K562 (cell line): ENCODE measurements at regions not wholly inside any gene's neighbourhood (a gene's known extent, or its start where the extent isn't known, plus 50 kb on each side); places are given as distances from the start of the nearest gene placed in this dataset.

Experiments
- ATAC-seq: fragments of 200-7000 bp; cut with Tn5 transposase; 3 replicates; pipeline ENCODE4 v1.9.1; 2020; ENCODE audit warnings: moderate library complexity
- BruUV-seq: library from RNA; stranded (reverse); fragments of 400-500 nt; replicated peaks from 2 replicates; lab custom pipeline; 2021; lab: Mats Ljungman, UMichigan
- CTCF ChIA-PET: fragments of 300-600 bp; formaldehyde crosslinking; extraction: SDS; loops from one replicate; lab custom pipeline; 2021; ENCODE audit warnings: low intra/inter-chr PET ratio; lab: Yijun Ruan, JAX
- POLR2A ChIA-PET: fragments of 300-600, 350-650 bp; sonication (Branson Sonifier 250); formaldehyde crosslinking; extraction: SDS; loops from one replicate; lab custom pipeline; 2021; ENCODE audit warnings: antibody characterized with exemption, inconsistent platforms; lab: Yijun Ruan, JAX
- DNase-seq, 4 experiments: peaks; one replicate each; pipeline versions ENCODE4 v3.0.0 to v3.0.0-alpha.2; 2011 to 2018; ENCODE audit warnings: low spot score in 3 of 4, mixed read lengths in 3 of 4; ENCODE audit errors: extremely low read depth in 1 of 4
- FAIRE-seq: peaks from 2 replicates; lab custom pipeline; 2011; peaks lifted over from hg19 to GRCh38; lab: Jason Lieb, UNC
- H2AFZ ChIP-seq: 2 replicates; pipeline ENCODE4 v1.6.0; 2011; ENCODE audit warnings: low read depth, low read length, control low read depth, inconsistent platforms
- H3K27ac ChIP-seq: fragments of 200-600 bp; 3 replicates; pipeline ENCODE4 v1.8.0; 2011; ENCODE audit warnings: low read depth, mild to moderate bottlenecking, control low read depth, inconsistent platforms, low read length, moderate library complexity, mixed read lengths; ENCODE audit errors: extremely low read depth
- H3K27me3 ChIP-seq, 2 experiments: fragments of 300-600 bp in 1 of 2; 2 replicates in 1 of 2; 3 replicates in 1 of 2; pipeline versions ENCODE4 v1.6.0 to v1.8.0; 2011; ENCODE audit warnings: inconsistent platforms in 2 of 2, low read length in 2 of 2, mild to moderate bottlenecking in 1 of 2, mixed read lengths in 1 of 2, moderate library complexity in 1 of 2; ENCODE audit not compliant: control insufficient read depth in 2 of 2, insufficient read depth in 2 of 2
- H3K36me3 ChIP-seq: fragments of 300-600 bp; 3 replicates; pipeline ENCODE4 v1.8.0; 2011; ENCODE audit warnings: mild to moderate bottlenecking, low read length, inconsistent platforms; ENCODE audit not compliant: control insufficient read depth, insufficient read depth
- H3K4me1 ChIP-seq, 2 experiments: fragments of 200-600 bp in 1 of 2; replicated peaks in 1 of 2; 2 replicates in 1 of 2; 3 replicates in 1 of 2; pipeline versions ENCODE4 v1.5.1 to v1.8.0; 2011; ENCODE audit warnings: inconsistent platforms in 2 of 2, low read length in 2 of 2, mild to moderate bottlenecking in 1 of 2, mixed read lengths in 1 of 2, moderate library complexity in 1 of 2; ENCODE audit not compliant: control insufficient read depth in 2 of 2, insufficient read depth in 2 of 2
- H3K4me2 ChIP-seq: 2 replicates; pipeline ENCODE4 v1.6.1; 2011; ENCODE audit warnings: low read length, control low read depth, inconsistent platforms, mixed read lengths; ENCODE audit not compliant: insufficient read depth
- H3K4me3 ChIP-seq: fragments of 200-600 bp; sonication (generic), shearing (Covaris generic); 2 replicates; pipeline ENCODE4 v1.5.1; 2016; ENCODE audit warnings: control low read depth, inconsistent platforms
- H3K79me2 ChIP-seq: fragments of 200-600 bp; 3 replicates; pipeline ENCODE4 v1.8.0; 2011; ENCODE audit warnings: low read length, inconsistent platforms; ENCODE audit not compliant: control insufficient read depth, insufficient read depth
- H3K9ac ChIP-seq, 2 experiments: 2 replicates each; pipeline versions ENCODE4 v1.6.0 to v1.6.1; 2011; ENCODE audit warnings: low read depth in 2 of 2, low read length in 2 of 2, control low read depth in 1 of 2, inconsistent platforms in 1 of 2, mild to moderate bottlenecking in 1 of 2, mixed read lengths in 1 of 2; ENCODE audit not compliant: insufficient read depth in 1 of 2
- H3K9me1 ChIP-seq: one replicate; pipeline ENCODE4 v1.6.0; 2011; ENCODE audit warnings: inconsistent platforms, mild to moderate bottlenecking, low read length, moderate library complexity; ENCODE audit not compliant: control insufficient read depth, insufficient read depth
- H3K9me3 ChIP-seq: replicated peaks from 2 replicates; pipeline ENCODE4 v1.5.1; 2011; ENCODE audit warnings: low read depth, low read length, inconsistent platforms; ENCODE audit not compliant: control insufficient read depth, insufficient read depth
- H4K20me1 ChIP-seq: replicated peaks from 2 replicates; pipeline ENCODE4 v1.6.1; 2011; ENCODE audit warnings: low read length, inconsistent platforms, mixed read lengths; ENCODE audit not compliant: control insufficient read depth, insufficient read depth
- ARHGAP35 ChIP-seq: fragments of 450-650 bp; IDR thresholded peaks from 2 replicates; pipeline ENCODE4 v1.6.1; 2018; ENCODE audit not compliant: partially characterized antibody
- CEBPB ChIP-seq: fragments of 450-650 bp; IDR thresholded peaks from 2 replicates; pipeline ENCODE4 v1.6.1; 2016; ENCODE audit warnings: missing genetic modification characterization, missing compliant biosample characterization
- MEF2D ChIP-seq: conservative IDR thresholded peaks from 2 replicates; pipeline ENCODE4 v1.6.1; 2016; ENCODE audit warnings: low read depth, missing genetic modification characterization, missing compliant biosample characterization
- OTX1 ChIP-seq: fragments of 450-650 bp; formaldehyde crosslinking; IDR thresholded peaks from 2 replicates; pipeline ENCODE4 v1.4.0; 2022; ENCODE audit warnings: mild to moderate bottlenecking
- PHTF2 ChIP-seq: fragments of 250-450 bp; sonication (Bioruptor Pico); IDR thresholded peaks from 2 replicates; pipeline ENCODE4 v1.5.0; 2021; ENCODE audit warnings: mild to moderate bottlenecking
- SAFB ChIP-seq: fragments of 200-400 bp; formaldehyde crosslinking; IDR thresholded peaks from 2 replicates; pipeline ENCODE4 v1.6.1; 2017; ENCODE audit warnings: low read depth, low read length, borderline replicate concordance
- SREBF2 ChIP-seq: sonication (generic); formaldehyde crosslinking; IDR thresholded peaks from 2 replicates; pipeline ENCODE4 v1.4.0; 2020; ENCODE audit warnings: mild to moderate bottlenecking, missing genetic modification reagents
- SRSF3 ChIP-seq: fragments of 200-400 bp; formaldehyde crosslinking; IDR thresholded peaks from 2 replicates; pipeline ENCODE4 v1.6.1; 2016; ENCODE audit warnings: mild to moderate bottlenecking, low read length, moderate library complexity; ENCODE audit not compliant: insufficient read depth
- TAF15 ChIP-seq: fragments of 200-400 bp; formaldehyde crosslinking; IDR thresholded peaks from 2 replicates; pipeline ENCODE4 v1.6.1; 2017; ENCODE audit warnings: mild to moderate bottlenecking, low read depth, low read length, moderate library complexity
- YBX1 ChIP-seq: fragments of 450-650 bp; IDR thresholded peaks from 2 replicates; pipeline ENCODE4 v1.7.1; 2016; ENCODE audit warnings: mild to moderate bottlenecking
- ZNF609 ChIP-seq: sonication (generic); formaldehyde crosslinking; IDR thresholded peaks from 2 replicates; pipeline ENCODE4 v1.8.1; 2023; ENCODE audit warnings: missing genetic modification reagents, mild to moderate bottlenecking, borderline replicate concordance
- WGBS: fragments of 100-300 bp; shearing (Covaris generic); methylation state at CpG from one replicate; pipeline ENCODE4 v1.1.6; 2016; ENCODE audit warnings: low coverage, mixed read lengths; ENCODE audit not compliant: insufficient coverage; ENCODE audit errors: missing lambda C conversion rate; 5-methylcytosine and 5-hydroxymethylcytosine counted together
- in situ Hi-C: fragments of 300-500 bp; cut with MboI; formaldehyde crosslinking; loops from 4 replicates; pipeline ENCODE4 v1.15.0; 2018; ENCODE audit warnings: inconsistent platforms, mixed read lengths
- intact Hi-C: fragments of 100-400 bp; cut with micrococcal nuclease; formaldehyde crosslinking; loops from 2 replicates; pipeline ENCODE4 v1.14.2; 2022
- TF ChIP-seq, protein P1 (sequence below): fragments of 250-450 bp; sonication (Bioruptor Pico); IDR thresholded peaks from 2 replicates; pipeline ENCODE4 v1.4.0; 2020

DNA sequence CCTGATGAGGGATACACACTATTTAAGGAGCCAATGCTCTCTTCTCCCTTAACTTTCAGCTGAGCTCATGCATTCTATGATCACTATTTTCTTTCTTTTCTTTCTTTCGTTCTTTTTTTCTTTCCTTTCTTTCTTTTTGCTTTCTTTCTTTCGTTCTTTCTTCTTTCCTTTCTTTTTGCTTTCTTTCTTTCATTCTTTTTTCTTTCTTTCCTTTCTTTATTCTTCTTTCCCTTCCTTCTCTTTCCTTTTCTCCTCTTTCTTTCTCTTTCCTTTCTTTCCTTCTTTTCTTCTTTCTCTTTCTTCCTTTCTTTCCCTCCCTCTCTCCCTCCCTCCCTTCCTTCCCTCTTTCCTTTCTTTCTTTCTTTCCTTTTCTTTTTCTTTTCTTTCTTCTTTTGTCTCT, 761.2 kb downstream of the SEMA5A start:
- ATAC-seq (no peak), FAIRE-seq (no peak), DNase-seq (no peak)
- Histone ChIP-seq H3K9me3 (peaks cover 3% of the 10 kb centered on the region), H3K79me2 (no peaks in the 10 kb centered on the region), H3K27me3 (no peaks in the 10 kb centered on the region), H4K20me1 (no peaks in the 10 kb centered on the region), H2AFZ (no peak overlapping the region), H3K27ac (no peak overlapping the region), H3K4me1 (no peaks in the 10 kb centered on the region), H3K4me2 (no peak overlapping the region), H3K9ac (no peak overlapping the region), H3K36me3 (no peaks in the 10 kb centered on the region), H3K4me3 (no peak overlapping the region), H3K9me1 (no peaks in the 10 kb centered on the region)
- ChIA-PET POLR2A (no interaction called here), CTCF (no interaction called here)
- BruUV-seq: no TSS peak
- TF ChIP-seq CEBPB (tag) (no peak), OTX1 (CRISPR knock-in tag) (0 out of 2 replicates have a peak, but pooled peaks have one; percentile 55)
- in situ Hi-C loops: no loop called here
- 0% methylated on average over 2 of the region's 2 CpGs for WGBS
- intact Hi-C loops: no loop called here

DNA sequence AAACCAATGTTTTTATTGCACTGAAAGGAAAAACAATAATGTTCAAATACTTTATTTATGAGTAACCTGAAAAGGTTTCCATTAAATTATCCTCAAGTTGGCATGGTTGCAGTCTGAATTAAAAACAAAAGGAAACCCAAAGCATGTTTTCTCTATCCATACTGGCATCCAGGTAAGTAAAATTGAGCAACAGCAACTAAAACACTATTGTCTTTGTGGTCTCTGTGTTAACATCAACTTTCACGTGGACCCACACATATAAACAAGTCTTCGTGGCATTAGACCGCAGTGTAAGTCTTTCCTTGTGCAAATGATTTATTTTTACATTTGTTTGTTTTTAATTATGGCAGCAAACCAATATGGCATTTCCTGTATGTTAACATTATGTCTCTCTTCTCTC, 757.6 kb downstream of the SEMA5A start:
- 0% methylated on average over 3 of the region's 3 CpGs for WGBS
- no peaks in the 10 kb centered on the region; the same call in 1 of the 2 replicates for H3K9me3 ChIP-seq
- no peaks in the 10 kb centered on the region for H4K20me1 ChIP-seq
- no peak for FAIRE-seq
- ATAC-seq: no peak
- in situ Hi-C loops (no loop called here), intact Hi-C loops (no loop called here)
- no peak overlapping the region for H3K27ac ChIP-seq
- no peaks in the 10 kb centered on the region for H3K79me2 ChIP-seq
- no peak overlapping the region for H3K4me2 ChIP-seq
- DNase-seq: no peak
- ChIA-PET POLR2A (no interaction called here), CTCF (no interaction called here)
- no peak overlapping the region for H2AFZ ChIP-seq
- H3K9ac ChIP-seq: no peak overlapping the region
- H3K27me3 ChIP-seq: no peaks in the 10 kb centered on the region
- no TSS peak for BruUV-seq
- H3K36me3 ChIP-seq: no peaks in the 10 kb centered on the region
- no peaks in the 10 kb centered on the region for H3K9me1 ChIP-seq
- no peak overlapping the region for H3K4me3 ChIP-seq
- no peaks in the 10 kb centered on the region for H3K4me1 ChIP-seq
- TF ChIP-seq, protein P1, sequence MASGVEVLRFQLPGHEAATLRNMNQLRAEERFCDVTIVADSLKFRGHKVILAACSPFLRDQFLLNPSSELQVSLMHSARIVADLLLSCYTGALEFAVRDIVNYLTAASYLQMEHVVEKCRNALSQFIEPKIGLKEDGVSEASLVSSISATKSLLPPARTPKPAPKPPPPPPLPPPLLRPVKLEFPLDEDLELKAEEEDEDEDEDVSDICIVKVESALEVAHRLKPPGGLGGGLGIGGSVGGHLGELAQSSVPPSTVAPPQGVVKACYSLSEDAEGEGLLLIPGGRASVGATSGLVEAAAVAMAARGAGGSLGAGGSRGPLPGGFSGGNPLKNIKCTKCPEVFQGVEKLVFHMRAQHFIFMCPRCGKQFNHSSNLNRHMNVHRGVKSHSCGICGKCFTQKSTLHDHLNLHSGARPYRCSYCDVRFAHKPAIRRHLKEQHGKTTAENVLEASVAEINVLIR: no peak
- TF ChIP-seq ARHGAP35 (no peak), MEF2D (tag) (no peak), TAF15 (no peak), SAFB (no peak), SRSF3 (no peak), SREBF2 (no peak), YBX1 (no peak), ZNF609 (CRISPR knock-in tag) (no peak), PHTF2 (CRISPR knock-in tag) (no peak)
